Osteocyte (in vitro differentiated cells): ENCODE measurements at regions not wholly inside any gene's neighbourhood (a gene's known extent, or its start where the extent isn't known, plus 50 kb on each side); places are given as distances from the start of the nearest gene placed in this dataset.

Experiments
- DNase-seq: peaks from one replicate; pipeline ENCODE4 v3.0.0; 2021; ENCODE audit warnings: mixed read lengths; ENCODE audit not compliant: unreplicated experiment; ENCODE audit errors: extremely low spot score
- H3K27ac Mint-ChIP-seq: one replicate; pipeline ENCODE4 v1.8.0; 2021; ENCODE audit warnings: mild to moderate bottlenecking, mixed read lengths; ENCODE audit not compliant: unreplicated experiment
- H3K27me3 Mint-ChIP-seq: one replicate; pipeline ENCODE4 v1.8.0; 2021; ENCODE audit warnings: mixed read lengths; ENCODE audit not compliant: unreplicated experiment
- H3K36me3 Mint-ChIP-seq: one replicate; pipeline ENCODE4 v1.8.0; 2021; ENCODE audit warnings: mixed read lengths; ENCODE audit not compliant: unreplicated experiment
- H3K4me1 Mint-ChIP-seq: one replicate; pipeline ENCODE4 v1.8.0; 2021; ENCODE audit warnings: mixed read lengths; ENCODE audit not compliant: unreplicated experiment
- H3K4me3 Mint-ChIP-seq: one replicate; pipeline ENCODE4 v1.8.0; 2021; ENCODE audit warnings: mild to moderate bottlenecking, moderate library complexity, mixed read lengths; ENCODE audit not compliant: unreplicated experiment
- H3K9me3 Mint-ChIP-seq: one replicate; pipeline ENCODE4 v1.8.0; 2021; ENCODE audit warnings: mixed read lengths; ENCODE audit not compliant: unreplicated experiment
- TF ChIP-seq, protein P1 (sequence below): fragments of 200-600 bp; sonication (generic); IDR thresholded peaks from 2 replicates; pipeline ENCODE4 v1.5.0; 2021; ENCODE audit warnings: antibody characterized with exemption, mild to moderate bottlenecking, moderate library complexity

DNA sequence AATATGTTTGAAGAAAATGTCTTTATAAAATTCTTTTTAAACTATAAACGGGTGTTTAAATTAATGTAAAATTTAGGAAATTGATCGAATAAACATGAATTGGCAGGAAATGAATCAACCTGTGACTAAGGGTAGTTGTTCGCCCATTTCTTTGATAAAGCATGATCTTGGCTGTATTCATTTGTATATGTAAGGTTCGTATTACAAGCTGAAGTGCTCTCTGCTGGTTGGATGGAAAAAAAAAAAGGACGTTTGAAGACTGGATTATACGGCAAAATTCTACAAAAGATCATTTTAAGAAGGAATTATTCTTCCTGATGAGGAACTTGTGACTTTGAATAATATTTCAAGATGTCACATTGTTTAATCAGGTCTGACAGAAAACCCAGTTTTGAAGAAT is 185.4 kb upstream of the ANK3 start:
- Mint-ChIP-seq H3K27ac (no peak overlapping the region), H3K27me3 (no peaks in the 10 kb centered on the region), H3K9me3 (no peaks in the 10 kb centered on the region), H3K4me3 (no peak overlapping the region), H3K36me3 (no peaks in the 10 kb centered on the region), H3K4me1 (peaks cover 48% of the 10 kb centered on the region)
- no peak for DNase-seq
- TF ChIP-seq, protein P1, sequence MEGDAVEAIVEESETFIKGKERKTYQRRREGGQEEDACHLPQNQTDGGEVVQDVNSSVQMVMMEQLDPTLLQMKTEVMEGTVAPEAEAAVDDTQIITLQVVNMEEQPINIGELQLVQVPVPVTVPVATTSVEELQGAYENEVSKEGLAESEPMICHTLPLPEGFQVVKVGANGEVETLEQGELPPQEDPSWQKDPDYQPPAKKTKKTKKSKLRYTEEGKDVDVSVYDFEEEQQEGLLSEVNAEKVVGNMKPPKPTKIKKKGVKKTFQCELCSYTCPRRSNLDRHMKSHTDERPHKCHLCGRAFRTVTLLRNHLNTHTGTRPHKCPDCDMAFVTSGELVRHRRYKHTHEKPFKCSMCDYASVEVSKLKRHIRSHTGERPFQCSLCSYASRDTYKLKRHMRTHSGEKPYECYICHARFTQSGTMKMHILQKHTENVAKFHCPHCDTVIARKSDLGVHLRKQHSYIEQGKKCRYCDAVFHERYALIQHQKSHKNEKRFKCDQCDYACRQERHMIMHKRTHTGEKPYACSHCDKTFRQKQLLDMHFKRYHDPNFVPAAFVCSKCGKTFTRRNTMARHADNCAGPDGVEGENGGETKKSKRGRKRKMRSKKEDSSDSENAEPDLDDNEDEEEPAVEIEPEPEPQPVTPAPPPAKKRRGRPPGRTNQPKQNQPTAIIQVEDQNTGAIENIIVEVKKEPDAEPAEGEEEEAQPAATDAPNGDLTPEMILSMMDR = no peak

DNA sequence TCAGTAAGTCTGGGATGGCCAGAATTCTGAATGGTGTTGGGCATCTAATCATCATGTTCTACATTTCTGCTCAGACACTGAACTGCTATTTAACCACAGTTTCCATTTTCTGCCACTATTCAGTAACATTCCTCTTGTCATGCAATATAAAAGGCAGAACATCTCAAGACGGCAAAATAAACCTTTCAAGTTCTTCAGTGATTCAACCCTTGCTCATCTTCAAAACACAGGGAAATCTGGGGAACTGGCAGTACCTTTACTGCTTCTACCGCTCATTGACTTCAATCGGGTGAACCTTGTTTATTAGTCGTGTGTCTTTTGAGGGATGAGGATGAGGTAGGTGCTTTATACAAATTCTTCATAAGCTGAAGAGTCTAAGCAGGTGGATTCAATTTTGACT is 184.7 kb upstream of the ANK3 start:
- no peaks in the 10 kb centered on the region for H3K36me3 Mint-ChIP-seq
- peaks cover 49% of the 10 kb centered on the region for H3K4me1 Mint-ChIP-seq
- TF ChIP-seq, protein P1 = no peak
- H3K27ac Mint-ChIP-seq = no peak overlapping the region
- no peak overlapping the region for H3K4me3 Mint-ChIP-seq
- no peaks in the 10 kb centered on the region for H3K9me3 Mint-ChIP-seq
- no peaks in the 10 kb centered on the region for H3K27me3 Mint-ChIP-seq
- DNase-seq = no peak

DNA sequence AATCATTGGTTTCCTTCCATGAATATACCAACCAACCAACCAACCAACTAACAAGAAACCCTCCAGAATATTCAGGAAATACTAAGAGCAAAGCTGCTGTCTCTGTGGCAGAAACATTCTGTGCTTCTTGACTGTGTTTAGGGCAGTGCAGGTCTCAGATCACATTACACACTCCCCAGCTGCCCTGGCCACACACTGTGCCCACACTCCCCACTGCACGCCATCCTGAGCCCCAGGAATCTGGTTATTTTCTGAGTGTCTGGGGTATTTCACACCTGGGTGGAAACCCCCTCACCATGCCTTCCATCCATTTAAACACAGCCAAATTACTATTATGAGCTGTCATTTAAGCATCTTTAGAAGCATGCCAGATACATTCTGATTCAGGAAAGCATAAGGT is 183.7 kb upstream of the ANK3 start:
- H3K4me1 Mint-ChIP-seq = peaks cover 52% of the 10 kb centered on the region
- TF ChIP-seq, protein P1 = no peak
- H3K4me3 Mint-ChIP-seq = peak overlapping the region; percentile 83
- DNase-seq = no peak
- H3K27me3 Mint-ChIP-seq = no peaks in the 10 kb centered on the region
- H3K9me3 Mint-ChIP-seq = no peaks in the 10 kb centered on the region
- H3K27ac Mint-ChIP-seq = peak overlapping the region; percentile 88
- no peaks in the 10 kb centered on the region for H3K36me3 Mint-ChIP-seq

DNA sequence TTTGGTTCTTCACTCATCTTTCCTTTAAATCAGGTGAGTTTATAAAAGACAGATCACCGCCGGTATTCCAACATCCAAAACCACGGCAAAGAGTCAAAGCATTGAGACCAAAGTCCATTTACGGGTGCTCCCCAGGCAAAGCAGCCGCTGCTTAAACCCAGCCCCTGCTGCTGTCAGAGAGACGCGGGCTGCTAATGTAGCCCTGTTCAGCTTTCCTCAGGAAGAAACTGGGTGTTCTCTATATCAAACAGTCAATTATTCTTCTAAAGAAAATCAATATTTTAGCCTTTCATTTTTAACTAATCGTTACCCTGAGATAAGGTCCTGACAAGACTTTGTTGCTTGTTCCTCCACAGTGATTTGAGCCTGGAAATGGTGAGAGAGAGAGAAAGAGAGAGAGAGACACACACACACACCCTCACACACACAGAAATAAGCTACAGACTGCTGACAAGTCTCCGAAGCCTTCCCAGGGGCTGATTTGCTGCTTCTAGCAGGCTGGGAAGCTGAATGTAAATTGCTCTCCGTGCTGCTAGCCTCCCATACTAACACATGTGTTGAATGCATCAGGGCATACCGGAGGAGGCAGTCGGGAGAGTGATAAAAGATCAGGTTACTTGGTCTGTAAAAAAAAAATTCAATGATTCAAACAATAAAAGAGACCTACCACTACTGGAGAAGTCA is 183.0 kb upstream of the ANK3 start:
- H3K36me3 Mint-ChIP-seq = no peaks in the 10 kb centered on the region
- H3K4me1 Mint-ChIP-seq = peaks cover 52% of the 10 kb centered on the region
- peaks cover 6% of the 10 kb centered on the region for H3K9me3 Mint-ChIP-seq
- peak overlapping the region; percentile 83 for H3K4me3 Mint-ChIP-seq
- TF ChIP-seq, protein P1 = no peak
- peak overlapping the region; percentile 88 for H3K27ac Mint-ChIP-seq
- no peaks in the 10 kb centered on the region for H3K27me3 Mint-ChIP-seq
- no peak for DNase-seq

DNA sequence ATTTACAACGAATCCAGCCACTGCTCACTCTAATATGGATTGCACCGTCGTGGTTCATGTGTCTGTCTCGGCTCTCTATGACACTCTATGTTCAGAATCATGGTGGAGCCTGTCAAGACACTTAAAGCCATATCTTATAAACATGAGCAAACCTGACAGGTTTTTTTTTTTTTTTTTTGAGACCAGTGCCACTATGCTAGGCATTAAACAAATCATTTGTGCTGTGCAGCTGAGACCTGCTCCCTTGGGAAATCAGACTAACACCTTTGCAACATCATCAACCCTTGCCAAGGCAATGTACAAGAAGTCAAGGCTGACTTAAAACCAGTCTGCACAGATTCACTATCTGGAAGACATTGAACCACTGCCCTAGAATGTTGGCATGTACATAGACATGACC is 181.2 kb upstream of the ANK3 start:
- Mint-ChIP-seq H3K9me3 (peaks cover 14% of the 10 kb centered on the region), H3K27ac (no peak overlapping the region), H3K4me3 (no peak overlapping the region), H3K27me3 (no peaks in the 10 kb centered on the region), H3K36me3 (peaks cover 7% of the 10 kb centered on the region), H3K4me1 (peaks cover 40% of the 10 kb centered on the region)
- TF ChIP-seq, protein P1 = no peak
- no peak for DNase-seq
